ENCODE measurements at regions not wholly inside any gene's neighbourhood (a gene's known extent, or its start where the extent isn't known, plus 50 kb on each side); places are given as distances from the start of the nearest gene placed in this dataset.

- Histone ChIP-seq H2AFZ (ENCODE audit: low read length) (no peak overlapping the region), H3K27ac (ENCODE audit: low read depth, low read length, poor library complexity, severe bottlenecking) (no peak overlapping the region), H3K9me3 (ENCODE audit: low read length) (no peaks in the 10 kb centered on the region), H3K79me2 (ENCODE audit: insufficient read depth, low read depth, low read length) (no peaks in the 10 kb centered on the region), H3K4me1 (ENCODE audit: insufficient read depth, low read length, poor library complexity, severe bottlenecking) (no peaks in the 10 kb centered on the region), H4K20me1 (ENCODE audit: insufficient read depth, low read length) (no peaks in the 10 kb centered on the region), H3K4me2 (ENCODE audit: low read length) (no peak overlapping the region), H3K4me3 (ENCODE audit: low read depth, low read length, poor library complexity, severe bottlenecking) (no peak overlapping the region), H3K36me3 (ENCODE audit: insufficient read depth, low read length) (no peaks in the 10 kb centered on the region), H3K9me2 (ENCODE audit: insufficient read depth, low read length) (no peaks in the 10 kb centered on the region)
- ChIA-PET POLR2A (no interaction called here), CTCF (ENCODE audit: unreplicated experiment) (no interaction called here)
- no peak for DNase-seq (ENCODE audit: low spot score)
- intact Hi-C loops (cut with micrococcal nuclease; ENCODE audit: unreplicated experiment): no loop called here
- BruUV-seq (replicated peaks): no TSS peak
- TF ChIP-seq, protein P1, sequence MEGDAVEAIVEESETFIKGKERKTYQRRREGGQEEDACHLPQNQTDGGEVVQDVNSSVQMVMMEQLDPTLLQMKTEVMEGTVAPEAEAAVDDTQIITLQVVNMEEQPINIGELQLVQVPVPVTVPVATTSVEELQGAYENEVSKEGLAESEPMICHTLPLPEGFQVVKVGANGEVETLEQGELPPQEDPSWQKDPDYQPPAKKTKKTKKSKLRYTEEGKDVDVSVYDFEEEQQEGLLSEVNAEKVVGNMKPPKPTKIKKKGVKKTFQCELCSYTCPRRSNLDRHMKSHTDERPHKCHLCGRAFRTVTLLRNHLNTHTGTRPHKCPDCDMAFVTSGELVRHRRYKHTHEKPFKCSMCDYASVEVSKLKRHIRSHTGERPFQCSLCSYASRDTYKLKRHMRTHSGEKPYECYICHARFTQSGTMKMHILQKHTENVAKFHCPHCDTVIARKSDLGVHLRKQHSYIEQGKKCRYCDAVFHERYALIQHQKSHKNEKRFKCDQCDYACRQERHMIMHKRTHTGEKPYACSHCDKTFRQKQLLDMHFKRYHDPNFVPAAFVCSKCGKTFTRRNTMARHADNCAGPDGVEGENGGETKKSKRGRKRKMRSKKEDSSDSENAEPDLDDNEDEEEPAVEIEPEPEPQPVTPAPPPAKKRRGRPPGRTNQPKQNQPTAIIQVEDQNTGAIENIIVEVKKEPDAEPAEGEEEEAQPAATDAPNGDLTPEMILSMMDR (conservative IDR thresholded peaks at IDR 0.05; ENCODE audit: low read length): no peak
- no peak for TF ChIP-seq EZH2phosphoT487 (IDR thresholded peaks at IDR 0.05; ENCODE audit: borderline replicate concordance, low read depth, low read length)
Observed at GRCh38 chr11:42232673-42233072, 773.2 kb upstream of the LRRC4C start.

DNA sequence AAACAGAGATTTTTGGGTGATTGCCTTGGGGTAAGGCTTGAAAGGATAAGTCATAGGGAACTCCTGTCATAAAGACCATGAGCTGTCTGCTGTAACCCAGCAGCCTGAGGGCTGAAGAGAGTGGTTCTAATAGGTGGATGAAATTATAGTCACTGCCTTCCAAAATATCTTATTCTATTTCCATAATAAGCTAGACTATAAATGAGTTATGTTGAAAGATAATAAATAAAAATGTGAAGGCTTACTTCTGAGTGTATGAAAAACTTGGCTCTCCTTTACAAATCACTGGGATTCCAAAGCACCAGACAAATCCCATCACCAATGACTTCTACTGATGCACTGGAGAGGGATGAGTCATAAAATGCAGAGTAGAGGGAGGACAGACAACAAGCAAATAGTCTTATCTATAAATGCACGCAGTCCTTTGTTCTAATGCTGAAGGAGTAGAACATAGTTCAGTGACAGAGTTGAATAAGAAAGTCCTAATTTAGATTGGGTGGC is 775.0 kb upstream of the LRRC4C start:
- no peak for DNase-seq (ENCODE audit: low spot score)
- Histone ChIP-seq H3K9me3 (ENCODE audit: low read length) (no peaks in the 10 kb centered on the region), H3K36me3 (ENCODE audit: insufficient read depth, low read length) (no peaks in the 10 kb centered on the region), H3K9me2 (ENCODE audit: insufficient read depth, low read length) (no peaks in the 10 kb centered on the region), H3K4me2 (ENCODE audit: low read length) (no peak overlapping the region), H3K27ac (ENCODE audit: low read depth, low read length, poor library complexity, severe bottlenecking) (no peak overlapping the region), H3K4me3 (ENCODE audit: low read depth, low read length, poor library complexity, severe bottlenecking) (no peak overlapping the region), H4K20me1 (ENCODE audit: insufficient read depth, low read length) (no peaks in the 10 kb centered on the region), H3K79me2 (ENCODE audit: insufficient read depth, low read depth, low read length) (no peaks in the 10 kb centered on the region), H3K4me1 (ENCODE audit: insufficient read depth, low read length, poor library complexity, severe bottlenecking) (no peaks in the 10 kb centered on the region), H2AFZ (ENCODE audit: low read length) (no peak overlapping the region)
- no TSS peak for BruUV-seq (replicated peaks)
- intact Hi-C loops (cut with micrococcal nuclease; ENCODE audit: unreplicated experiment): no loop called here
- TF ChIP-seq EZH2phosphoT487 (IDR thresholded peaks at IDR 0.05; ENCODE audit: borderline replicate concordance, low read depth, low read length): no peak
- TF ChIP-seq, protein P1 (conservative IDR thresholded peaks at IDR 0.05; ENCODE audit: low read length): no peak
- CTCF ChIA-PET (ENCODE audit: unreplicated experiment): no interaction called here
- POLR2A ChIA-PET: interaction anchor here (1.1 kb wide), 1 partner anchor 10 kb away, joined by 3 read pairs; no protein-coding TSS in a partner anchor

GRCh38 chr11:42237701-42238235 is 778.3 kb upstream of the LRRC4C start:
- no TSS peak for BruUV-seq (replicated peaks)
- ChIA-PET CTCF (ENCODE audit: unreplicated experiment) (no interaction called here), POLR2A (interaction anchor here (1.6 kb wide), 1 partner anchor 11 kb away, joined by 3 read pairs; no protein-coding TSS in a partner anchor)
- Histone ChIP-seq H3K4me2 (ENCODE audit: low read length) (no peak overlapping the region), H3K4me1 (ENCODE audit: insufficient read depth, low read length, poor library complexity, severe bottlenecking) (no peaks in the 10 kb centered on the region), H3K79me2 (ENCODE audit: insufficient read depth, low read depth, low read length) (no peaks in the 10 kb centered on the region), H3K36me3 (ENCODE audit: insufficient read depth, low read length) (no peaks in the 10 kb centered on the region), H3K4me3 (ENCODE audit: low read depth, low read length, poor library complexity, severe bottlenecking) (no peak overlapping the region), H3K9me3 (ENCODE audit: low read length) (no peaks in the 10 kb centered on the region), H3K9me2 (ENCODE audit: insufficient read depth, low read length) (no peaks in the 10 kb centered on the region), H2AFZ (ENCODE audit: low read length) (no peak overlapping the region), H3K27ac (ENCODE audit: low read depth, low read length, poor library complexity, severe bottlenecking) (no peak overlapping the region), H4K20me1 (ENCODE audit: insufficient read depth, low read length) (no peaks in the 10 kb centered on the region)
- DNase-seq (ENCODE audit: low spot score): no peak
- no peak for TF ChIP-seq EZH2phosphoT487 (IDR thresholded peaks at IDR 0.05; ENCODE audit: borderline replicate concordance, low read depth, low read length)
- TF ChIP-seq, protein P1 (conservative IDR thresholded peaks at IDR 0.05; ENCODE audit: low read length): no peak
- intact Hi-C loops (cut with micrococcal nuclease; ENCODE audit: unreplicated experiment): no loop called here

All from OCI-LY7 (cell line).